Astrocyte (in vitro differentiated cells and primary cell): ENCODE measurements at regions not wholly inside any gene's neighbourhood (a gene's known extent, or its start where the extent isn't known, plus 50 kb on each side); places are given as distances from the start of the nearest gene placed in this dataset.

Experiments used
- DNase-seq: peaks from one replicate; pipeline ENCODE4 v3.0.0-alpha.2; 2010; ENCODE audit warnings: low read depth
- FAIRE-seq: peaks from 2 replicates; lab custom pipeline; 2011; peaks lifted over from hg19 to GRCh38; lab: Jason Lieb, UNC
- H2AFZ ChIP-seq: 2 replicates; pipeline ENCODE4 v1.6.0; 2012; ENCODE audit warnings: low read depth, low read length, inconsistent platforms
- H3K27ac ChIP-seq: 2 replicates; pipeline ENCODE4 v1.5.1; 2011; ENCODE audit warnings: low read depth, low read length, inconsistent platforms
- H3K27me3 ChIP-seq: 2 replicates; pipeline ENCODE4 v1.6.0; 2011; ENCODE audit warnings: low read length, inconsistent platforms; ENCODE audit not compliant: insufficient read depth
- H3K36me3 ChIP-seq: 2 replicates; pipeline ENCODE4 v1.5.1; 2011; ENCODE audit warnings: low read length, inconsistent platforms; ENCODE audit not compliant: insufficient read depth
- H3K4me1 ChIP-seq: 2 replicates; pipeline ENCODE4 v1.5.1; 2011; ENCODE audit warnings: low read length, inconsistent platforms; ENCODE audit not compliant: insufficient read depth
- H3K4me2 ChIP-seq: 2 replicates; pipeline ENCODE4 v1.6.0; 2012; ENCODE audit warnings: low read length, inconsistent platforms
- H3K4me3 ChIP-seq: 2 replicates; pipeline ENCODE4 v1.5.1; 2011; ENCODE audit warnings: low read depth, mild to moderate bottlenecking, low read length, inconsistent platforms; ENCODE audit not compliant: insufficient read depth
- H3K79me2 ChIP-seq: 2 replicates; pipeline ENCODE4 v1.6.0; 2012; ENCODE audit warnings: mild to moderate bottlenecking, low read length, inconsistent platforms; ENCODE audit not compliant: insufficient read depth
- H3K9ac ChIP-seq: 2 replicates; pipeline ENCODE4 v1.6.0; 2012; ENCODE audit warnings: mild to moderate bottlenecking, low read length, inconsistent platforms
- H3K9me3 ChIP-seq: 2 replicates; pipeline ENCODE4 v1.5.1; 2012; ENCODE audit warnings: low read depth, mild to moderate bottlenecking, low read length, inconsistent platforms; ENCODE audit not compliant: insufficient read depth
- H4K20me1 ChIP-seq: 2 replicates; pipeline ENCODE4 v1.6.0; 2012; ENCODE audit warnings: low read length, inconsistent platforms; ENCODE audit not compliant: insufficient read depth
- H3K27ac Mint-ChIP-seq: one replicate; pipeline ENCODE4 v1.8.0; 2021; ENCODE audit warnings: mild to moderate bottlenecking, mixed read lengths; ENCODE audit not compliant: unreplicated experiment
- H3K27me3 Mint-ChIP-seq: one replicate; pipeline ENCODE4 v1.8.0; 2021; ENCODE audit warnings: low read depth, mixed read lengths; ENCODE audit not compliant: unreplicated experiment
- H3K36me3 Mint-ChIP-seq: one replicate; pipeline ENCODE4 v1.8.0; 2021; ENCODE audit warnings: low read depth, mixed read lengths; ENCODE audit not compliant: unreplicated experiment
- H3K4me1 Mint-ChIP-seq: one replicate; pipeline ENCODE4 v1.8.0; 2021; ENCODE audit warnings: low read depth, mixed read lengths; ENCODE audit not compliant: unreplicated experiment
- H3K4me3 Mint-ChIP-seq: one replicate; pipeline ENCODE4 v1.8.0; 2021; ENCODE audit warnings: mild to moderate bottlenecking, moderate library complexity, mixed read lengths; ENCODE audit not compliant: unreplicated experiment
- H3K9me3 Mint-ChIP-seq: one replicate; pipeline ENCODE4 v1.8.0; 2021; ENCODE audit warnings: mild to moderate bottlenecking, mixed read lengths; ENCODE audit not compliant: unreplicated experiment
- CTCF ChIP-seq: IDR thresholded peaks from 2 replicates; pipeline ENCODE4 v1.5.1; 2011; ENCODE audit warnings: low read depth, mild to moderate bottlenecking, inconsistent platforms, low read length, moderate library complexity; ENCODE audit not compliant: insufficient read depth
- EZH2 ChIP-seq: IDR thresholded peaks from 2 replicates; pipeline ENCODE4 v1.6.1; 2012; ENCODE audit warnings: mild to moderate bottlenecking, low read length, inconsistent platforms; ENCODE audit not compliant: insufficient read depth

- FAIRE-seq (no peak), DNase-seq (peak; percentile 79)
- H3K27ac ChIP-seq: no peak overlapping the region
- no peaks in the 10 kb centered on the region for H3K79me2 ChIP-seq
- H3K36me3 Mint-ChIP-seq: no peaks in the 10 kb centered on the region
- H3K27me3 ChIP-seq: no peaks in the 10 kb centered on the region
- TF ChIP-seq EZH2 (no peak), CTCF (no peak)
- H4K20me1 ChIP-seq: no peaks in the 10 kb centered on the region
- no peaks in the 10 kb centered on the region for H3K9me3 ChIP-seq
- H3K27me3 Mint-ChIP-seq: no peaks in the 10 kb centered on the region
- no peak overlapping the region for H3K27ac Mint-ChIP-seq
- no peak overlapping the region for H3K4me3 ChIP-seq
- no peak overlapping the region for H2AFZ ChIP-seq
- H3K9ac ChIP-seq: no peak overlapping the region
- peaks cover 4% of the 10 kb centered on the region for H3K4me1 Mint-ChIP-seq
- no peak overlapping the region for H3K4me3 Mint-ChIP-seq
- no peaks in the 10 kb centered on the region for H3K9me3 Mint-ChIP-seq
- H3K4me2 ChIP-seq: peak overlapping the region; percentile 43
- H3K36me3 ChIP-seq: no peaks in the 10 kb centered on the region
- peaks cover 5% of the 10 kb centered on the region for H3K4me1 ChIP-seq
These were observed 321.2 kb upstream of the FANCL start for GRCh38 chr2:58562276-58562675.

GRCh38 chr2:58560531-58560930 is 319.4 kb upstream of the FANCL start:
- H3K27ac Mint-ChIP-seq: no peak overlapping the region
- Histone ChIP-seq H2AFZ (no peak overlapping the region), H3K4me2 (no peak overlapping the region), H3K27ac (no peak overlapping the region), H3K36me3 (no peaks in the 10 kb centered on the region), H3K27me3 (no peaks in the 10 kb centered on the region), H3K79me2 (no peaks in the 10 kb centered on the region), H3K4me3 (no peak overlapping the region), H4K20me1 (no peaks in the 10 kb centered on the region), H3K9ac (no peak overlapping the region), H3K9me3 (no peaks in the 10 kb centered on the region), H3K4me1 (peaks cover 5% of the 10 kb centered on the region)
- H3K27me3 Mint-ChIP-seq: peaks cover 3% of the 10 kb centered on the region
- H3K9me3 Mint-ChIP-seq: no peaks in the 10 kb centered on the region
- no peaks in the 10 kb centered on the region for H3K36me3 Mint-ChIP-seq
- TF ChIP-seq EZH2: no peak
- FAIRE-seq (no peak), DNase-seq (peak; percentile 23)
- H3K4me1 Mint-ChIP-seq: peaks cover 4% of the 10 kb centered on the region
- H3K4me3 Mint-ChIP-seq: no peak overlapping the region

GRCh38 chr2:58558881-58559280 is 317.8 kb upstream of the FANCL start:
- H3K36me3 ChIP-seq: no peaks in the 10 kb centered on the region
- peaks cover 5% of the 10 kb centered on the region for H3K4me1 ChIP-seq
- no peak overlapping the region for H3K4me2 ChIP-seq
- Mint-ChIP-seq H3K27ac (no peak overlapping the region), H3K4me1 (peaks cover 4% of the 10 kb centered on the region), H3K4me3 (no peak overlapping the region), H3K27me3 (peaks cover 3% of the 10 kb centered on the region), H3K36me3 (no peaks in the 10 kb centered on the region), H3K9me3 (no peaks in the 10 kb centered on the region)
- H2AFZ ChIP-seq: no peak overlapping the region
- no peak for DNase-seq
- H3K4me3 ChIP-seq: no peak overlapping the region
- H3K27me3 ChIP-seq: no peaks in the 10 kb centered on the region
- FAIRE-seq: no peak
- no peaks in the 10 kb centered on the region for H3K79me2 ChIP-seq
- no peaks in the 10 kb centered on the region for H3K9me3 ChIP-seq
- H3K9ac ChIP-seq: no peak overlapping the region
- TF ChIP-seq EZH2 (no peak), CTCF (no peak)
- H3K27ac ChIP-seq: no peak overlapping the region
- no peaks in the 10 kb centered on the region for H4K20me1 ChIP-seq
